ENCODE measurements at regions not wholly inside any gene's neighbourhood (a gene's known extent, or its start where the extent isn't known, plus 50 kb on each side); places are given as distances from the start of the nearest gene placed in this dataset.

DNA sequence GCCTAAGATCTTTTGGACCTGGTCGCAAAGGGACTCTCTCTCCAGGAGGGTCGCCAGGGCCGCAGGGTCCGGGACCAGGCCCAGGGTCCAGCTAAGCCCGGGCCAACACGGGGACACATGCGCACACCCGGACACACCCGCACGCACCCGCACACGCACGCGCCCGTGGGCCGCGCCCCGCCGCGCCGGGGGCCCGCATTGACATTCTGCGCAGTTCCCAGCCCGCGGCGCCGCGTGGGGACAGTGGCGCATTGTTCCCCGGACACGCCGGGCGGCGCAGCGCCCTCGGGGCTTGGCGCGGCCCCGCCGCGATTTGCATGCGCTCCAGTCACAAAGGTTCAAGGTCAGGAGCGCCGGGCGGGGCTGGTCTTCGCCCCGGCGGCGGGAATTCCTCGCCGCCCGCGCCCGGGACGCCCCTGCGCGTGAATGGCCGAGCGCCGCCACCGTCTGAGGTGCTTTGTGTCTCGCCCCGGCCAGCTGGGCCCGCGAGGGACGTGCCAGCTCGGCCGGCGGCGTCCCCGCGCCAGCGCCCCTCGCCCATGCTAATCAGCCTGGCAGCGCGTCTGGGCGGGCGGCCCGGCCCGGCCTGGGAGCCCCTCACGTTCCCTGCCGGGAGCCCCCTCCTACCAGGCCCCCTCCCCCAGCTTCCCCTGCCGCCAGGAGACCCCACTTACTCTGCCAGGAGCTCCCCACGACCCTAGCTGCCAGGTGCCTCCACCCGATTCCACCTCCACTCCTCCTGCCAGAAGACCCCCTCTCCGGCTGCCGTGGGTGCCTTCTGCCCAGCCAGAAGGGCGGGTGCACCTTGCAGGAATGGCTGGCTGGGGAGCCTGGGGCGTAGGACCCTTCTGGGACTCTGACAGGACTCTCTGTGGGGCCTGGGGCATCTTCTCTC, 50.5 kb upstream of the WNT7B start:
- no peak overlapping the region for H2AFZ ChIP-seq (ENCODE audit: low read length)
- no peaks in the 10 kb centered on the region for H4K20me1 ChIP-seq (ENCODE audit: control insufficient read depth, insufficient read depth, insufficient read length)
- no peak overlapping the region for H2BK20ac ChIP-seq (ENCODE audit: low read depth, low read length, poor library complexity, severe bottlenecking)
- H3K4me2 ChIP-seq (ENCODE audit: insufficient read depth, insufficient read length, low read length), result peak overlapping the region; percentile 32
- no peak overlapping the region for H4K5ac ChIP-seq (ENCODE audit: insufficient read length, low read depth, low read length)
- Mint-ChIP-seq H3K4me1 (peaks cover 25 to 32% of the 10 kb centered on the region in 2 experiments), H3K27ac (no peak overlapping the region), H3K27me3 (ENCODE audit: low read depth) (peaks cover 60% of the 10 kb centered on the region), H3K9me3 (peaks cover 0 to 2% of the 10 kb centered on the region in 2 experiments; a peak in 2 of 5 replicates), H3K4me3 (peak overlapping the region; percentile 60 to 77), H3K36me3 (ENCODE audit: insufficient read depth in 1 of 3, low read depth in 3 of 3) (no peaks in the 10 kb centered on the region)
- TF ChIP-seq, protein P1, sequence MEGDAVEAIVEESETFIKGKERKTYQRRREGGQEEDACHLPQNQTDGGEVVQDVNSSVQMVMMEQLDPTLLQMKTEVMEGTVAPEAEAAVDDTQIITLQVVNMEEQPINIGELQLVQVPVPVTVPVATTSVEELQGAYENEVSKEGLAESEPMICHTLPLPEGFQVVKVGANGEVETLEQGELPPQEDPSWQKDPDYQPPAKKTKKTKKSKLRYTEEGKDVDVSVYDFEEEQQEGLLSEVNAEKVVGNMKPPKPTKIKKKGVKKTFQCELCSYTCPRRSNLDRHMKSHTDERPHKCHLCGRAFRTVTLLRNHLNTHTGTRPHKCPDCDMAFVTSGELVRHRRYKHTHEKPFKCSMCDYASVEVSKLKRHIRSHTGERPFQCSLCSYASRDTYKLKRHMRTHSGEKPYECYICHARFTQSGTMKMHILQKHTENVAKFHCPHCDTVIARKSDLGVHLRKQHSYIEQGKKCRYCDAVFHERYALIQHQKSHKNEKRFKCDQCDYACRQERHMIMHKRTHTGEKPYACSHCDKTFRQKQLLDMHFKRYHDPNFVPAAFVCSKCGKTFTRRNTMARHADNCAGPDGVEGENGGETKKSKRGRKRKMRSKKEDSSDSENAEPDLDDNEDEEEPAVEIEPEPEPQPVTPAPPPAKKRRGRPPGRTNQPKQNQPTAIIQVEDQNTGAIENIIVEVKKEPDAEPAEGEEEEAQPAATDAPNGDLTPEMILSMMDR (conservative IDR thresholded peaks at IDR 0.05), result no peak
- H3K27ac ChIP-seq (ENCODE audit: insufficient read length, low read depth, low read length), result no peak overlapping the region
- H3K79me2 ChIP-seq (ENCODE audit: insufficient read depth, low read length), result no peaks in the 10 kb centered on the region
- no peak overlapping the region for H4K8ac ChIP-seq (replicated peaks; ENCODE audit: insufficient read length, low read depth, low read length)
- no peak overlapping the region for H3K56ac ChIP-seq (ENCODE audit: insufficient read length, low read depth, low read length)
- no peak overlapping the region for H2BK5ac ChIP-seq (ENCODE audit: insufficient read length, low read length)
- no peak overlapping the region for H3T11ph ChIP-seq (ENCODE audit: low read length)
- no peak overlapping the region for H3K18ac ChIP-seq (ENCODE audit: insufficient read length, low read depth, low read length)
- H2AK5ac ChIP-seq (ENCODE audit: insufficient read length, low read length), result no peak overlapping the region
- no peak overlapping the region for H3K9ac ChIP-seq (ENCODE audit: extremely low read depth, insufficient read length, low read length)
- no peaks in the 10 kb centered on the region for H3K9me3 ChIP-seq (ENCODE audit: control insufficient read depth, low read depth, low read length)
- H2BK120ac ChIP-seq (ENCODE audit: low read depth, low read length, poor library complexity, severe bottlenecking), result no peak overlapping the region
- peaks cover 16% of the 10 kb centered on the region; the same call in 1 of the 2 replicates for H3K27me3 ChIP-seq (ENCODE audit: insufficient read depth, low read length)
- peaks cover 4% of the 10 kb centered on the region; the same call in 1 of the 2 replicates for H3K4me1 ChIP-seq (ENCODE audit: insufficient read depth, low read length)
- H3K14ac ChIP-seq (ENCODE audit: insufficient read depth, low read length), result peak overlapping the region; percentile 31; the same call in 1 of the 2 replicates
- H2BK12ac ChIP-seq (ENCODE audit: insufficient read length, low read depth, low read length), result no peak overlapping the region
- no peak overlapping the region for H3K23ac ChIP-seq (ENCODE audit: insufficient read length, low read depth, low read length)
- DNase-seq, result no peak
- whole genome bisulfite sequencing (ENCODE audit: extremely low coverage, insufficient read length, low lambda C conversion rate), result no CpG with 5 or more reads among the region's 89 CpGs
- no peak overlapping the region for H3K4ac ChIP-seq (ENCODE audit: low read depth, low read length)
- no peak overlapping the region for H4K91ac ChIP-seq (ENCODE audit: insufficient read length, low read depth, low read length)
- no peaks in the 10 kb centered on the region for H3K23me2 ChIP-seq (ENCODE audit: insufficient read length, low read depth, low read length, poor library complexity, severe bottlenecking)
- no peaks in the 10 kb centered on the region for H3K79me1 ChIP-seq (ENCODE audit: insufficient read depth, low read depth, low read length, poor library complexity, severe bottlenecking)
- H2BK15ac ChIP-seq (ENCODE audit: low read depth, low read length), result no peak overlapping the region
